ENCODE measurements at regions not wholly inside any gene's neighbourhood (a gene's known extent, or its start where the extent isn't known, plus 50 kb on each side); places are given as distances from the start of the nearest gene placed in this dataset.

DNA sequence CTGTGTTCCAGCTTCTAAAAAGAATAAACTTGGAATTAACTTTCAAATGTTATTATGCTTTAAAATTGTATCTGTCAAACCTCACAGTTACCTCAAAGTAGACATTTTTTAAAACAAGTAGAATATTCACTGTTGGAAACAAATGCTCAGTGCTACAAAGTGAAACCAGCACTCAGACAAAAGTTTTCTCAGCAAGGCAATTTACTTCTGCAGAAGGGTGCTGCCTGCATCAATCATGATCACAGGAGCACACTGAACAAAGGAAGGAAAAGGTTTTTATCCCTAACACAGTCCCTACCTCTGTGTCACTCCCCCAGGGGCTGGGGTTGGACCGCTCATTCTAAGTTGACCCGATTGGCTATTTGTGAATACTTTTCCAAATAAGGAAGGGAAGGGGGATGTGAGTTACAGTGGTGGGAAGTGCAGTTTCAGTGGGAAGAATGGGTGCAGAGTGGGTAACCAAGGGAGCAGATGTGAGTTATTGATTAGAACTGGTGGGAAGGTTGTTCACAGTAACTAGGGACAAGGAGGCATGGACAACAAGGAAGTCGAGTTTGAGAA lies 63.0 kb upstream of the CDK20 start:
- DNase-seq (ENCODE audit: low spot score) = no peak
- Histone ChIP-seq H3K27ac (no peak overlapping the region), H3K4me3 (no peak overlapping the region)
- TF ChIP-seq, protein P1, sequence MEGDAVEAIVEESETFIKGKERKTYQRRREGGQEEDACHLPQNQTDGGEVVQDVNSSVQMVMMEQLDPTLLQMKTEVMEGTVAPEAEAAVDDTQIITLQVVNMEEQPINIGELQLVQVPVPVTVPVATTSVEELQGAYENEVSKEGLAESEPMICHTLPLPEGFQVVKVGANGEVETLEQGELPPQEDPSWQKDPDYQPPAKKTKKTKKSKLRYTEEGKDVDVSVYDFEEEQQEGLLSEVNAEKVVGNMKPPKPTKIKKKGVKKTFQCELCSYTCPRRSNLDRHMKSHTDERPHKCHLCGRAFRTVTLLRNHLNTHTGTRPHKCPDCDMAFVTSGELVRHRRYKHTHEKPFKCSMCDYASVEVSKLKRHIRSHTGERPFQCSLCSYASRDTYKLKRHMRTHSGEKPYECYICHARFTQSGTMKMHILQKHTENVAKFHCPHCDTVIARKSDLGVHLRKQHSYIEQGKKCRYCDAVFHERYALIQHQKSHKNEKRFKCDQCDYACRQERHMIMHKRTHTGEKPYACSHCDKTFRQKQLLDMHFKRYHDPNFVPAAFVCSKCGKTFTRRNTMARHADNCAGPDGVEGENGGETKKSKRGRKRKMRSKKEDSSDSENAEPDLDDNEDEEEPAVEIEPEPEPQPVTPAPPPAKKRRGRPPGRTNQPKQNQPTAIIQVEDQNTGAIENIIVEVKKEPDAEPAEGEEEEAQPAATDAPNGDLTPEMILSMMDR (IDR thresholded peaks at IDR 0.05) = no peak

DNA sequence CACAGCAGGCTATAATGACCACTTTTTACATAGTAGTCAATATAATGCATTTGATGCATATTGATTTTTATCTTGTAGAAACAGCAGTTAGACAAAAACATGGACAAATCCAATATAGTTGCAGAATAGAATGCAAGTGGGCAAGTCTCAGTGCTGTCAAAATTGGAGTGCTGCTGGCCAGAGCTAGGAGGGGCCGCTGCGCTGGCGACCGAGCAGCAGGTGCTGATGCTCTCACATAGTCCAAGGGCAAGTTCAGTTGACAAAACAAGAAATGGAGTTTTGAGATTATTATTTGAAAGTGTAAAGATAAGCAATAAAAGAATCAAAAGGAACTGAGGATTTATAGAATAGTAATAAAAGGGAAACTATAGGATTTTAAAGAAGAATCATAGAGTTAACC lies 60.6 kb upstream of the CDK20 start:
- Histone ChIP-seq H3K27ac (no peak overlapping the region), H3K4me3 (no peak overlapping the region)
- TF ChIP-seq, protein P1 (IDR thresholded peaks at IDR 0.05) = no peak
- no peak for DNase-seq (ENCODE audit: low spot score)

DNA sequence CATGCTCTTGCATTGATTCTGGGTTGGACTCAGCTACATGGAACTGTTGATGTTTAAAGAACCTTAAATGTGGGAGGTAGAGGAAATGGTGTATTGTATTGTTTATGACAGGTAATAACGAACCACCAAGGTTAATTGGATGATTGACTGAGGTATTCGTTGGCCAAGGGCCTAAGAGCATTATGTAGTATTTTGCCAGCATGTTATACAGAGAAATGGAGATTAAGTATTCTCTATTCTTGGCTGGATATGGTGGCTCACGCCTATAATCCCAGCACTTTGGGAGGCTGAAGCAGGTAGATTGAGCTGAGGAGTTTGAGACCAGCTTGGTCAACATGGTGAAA lies 59.0 kb upstream of the CDK20 start:
- H3K27ac ChIP-seq = no peak overlapping the region
- DNase-seq (ENCODE audit: low spot score) = no peak
- H3K4me3 ChIP-seq = no peak overlapping the region
- TF ChIP-seq, protein P1 (IDR thresholded peaks at IDR 0.05) = no peak

DNA sequence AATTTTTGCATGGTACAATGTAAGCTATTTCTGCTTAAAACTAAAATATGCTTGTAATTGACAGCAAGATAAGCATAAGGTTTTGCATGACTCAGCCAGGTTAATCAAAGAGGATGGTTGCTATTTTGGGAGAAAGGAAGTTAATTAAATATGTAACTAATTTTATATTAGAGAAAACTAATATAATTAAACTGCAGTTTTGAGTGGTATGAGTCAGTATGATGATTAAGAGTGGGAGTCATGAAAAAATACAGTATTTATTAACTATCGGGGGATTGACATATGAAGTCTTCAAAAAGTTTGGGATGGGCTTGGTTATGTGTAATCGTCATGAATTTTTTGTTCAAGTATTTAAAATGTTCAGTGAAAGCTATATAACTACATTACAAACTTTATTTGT lies 54.0 kb upstream of the CDK20 start:
- DNase-seq (ENCODE audit: low spot score) = no peak
- TF ChIP-seq, protein P1 (IDR thresholded peaks at IDR 0.05) = no peak
- H3K27ac ChIP-seq = no peak overlapping the region
- no peak overlapping the region for H3K4me3 ChIP-seq

DNA sequence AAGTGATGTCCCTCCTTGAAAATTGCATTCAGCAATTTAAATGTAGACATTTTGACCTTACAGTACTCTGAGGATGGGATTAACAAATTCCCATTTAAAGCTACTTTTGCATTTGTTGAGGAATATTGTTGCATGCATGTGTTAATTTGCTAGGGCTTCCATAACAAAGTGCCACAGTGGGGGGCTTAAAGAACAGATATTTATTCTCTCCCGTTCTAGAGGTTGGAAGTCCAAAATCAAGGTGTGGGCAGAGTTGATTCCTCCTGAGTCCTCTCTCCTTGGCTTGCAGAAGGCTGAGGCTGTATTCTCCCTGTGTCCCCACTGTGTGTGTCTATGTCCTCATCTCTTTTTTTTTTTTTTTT lies 51.8 kb upstream of the CDK20 start:
- H3K27ac ChIP-seq = no peak overlapping the region
- DNase-seq (ENCODE audit: low spot score) = no peak
- H3K4me3 ChIP-seq = no peak overlapping the region
- TF ChIP-seq, protein P1 (IDR thresholded peaks at IDR 0.05) = no peak

DNA sequence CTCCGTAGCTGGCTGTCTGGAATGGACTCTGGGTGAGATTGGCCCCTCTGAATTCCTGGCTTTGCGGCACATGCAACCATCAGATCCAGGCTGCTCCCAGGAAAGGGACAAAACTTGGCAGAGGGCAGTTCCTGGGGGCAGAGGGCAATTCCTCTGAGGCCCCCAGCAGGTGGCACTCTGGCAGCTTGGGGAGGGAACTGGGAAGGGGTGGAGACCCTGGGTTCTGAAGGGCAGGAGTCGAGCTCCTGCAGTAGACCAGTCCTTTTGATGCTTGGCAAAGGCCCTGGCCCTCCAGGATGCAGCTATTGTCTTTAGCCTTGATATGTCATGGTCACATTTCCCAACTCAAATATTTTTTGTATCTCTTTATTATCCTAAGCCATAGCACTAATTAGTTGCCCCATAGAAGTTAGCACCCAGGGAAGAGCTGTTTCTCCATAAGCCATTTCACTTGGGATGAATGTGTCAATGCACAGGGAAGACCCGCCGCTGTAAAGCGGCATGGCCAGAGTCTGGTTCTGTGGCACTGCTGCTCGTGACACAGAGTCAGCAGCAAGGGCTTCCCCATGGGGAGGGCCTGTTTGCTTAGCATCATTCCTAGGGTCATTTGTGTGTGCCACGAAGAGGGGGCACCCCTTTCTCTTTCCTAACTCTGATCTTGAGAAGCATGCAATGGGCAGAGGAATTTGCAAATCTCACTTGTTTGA lies 51.2 kb upstream of the CDK20 start:
- TF ChIP-seq, protein P1 (IDR thresholded peaks at IDR 0.05) = no peak
- Histone ChIP-seq H3K27ac (no peak overlapping the region), H3K4me3 (no peak overlapping the region)
- DNase-seq (ENCODE audit: low spot score) = no peak

DNA sequence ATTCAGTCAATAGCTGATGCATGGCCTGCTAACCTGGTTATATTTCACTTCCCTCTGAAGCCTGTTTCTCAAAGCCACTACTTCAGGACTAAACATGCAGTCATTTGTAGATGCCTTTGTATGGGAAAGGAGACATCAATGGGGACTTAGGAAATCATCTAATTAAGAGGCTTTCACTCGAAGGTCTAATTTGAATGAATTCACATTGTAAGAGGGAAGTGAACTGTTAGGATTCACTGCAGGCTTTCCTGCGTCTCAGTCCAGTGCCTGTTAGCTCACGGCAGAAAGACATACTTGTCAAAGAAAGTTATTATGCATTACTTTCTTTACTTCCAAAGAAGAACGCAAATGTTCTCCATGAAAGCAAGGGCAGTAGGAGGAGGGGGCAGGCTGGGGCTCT lies 50.6 kb upstream of the CDK20 start:
- DNase-seq (ENCODE audit: low spot score) = no peak
- TF ChIP-seq, protein P1 (IDR thresholded peaks at IDR 0.05) = no peak
- H3K27ac ChIP-seq = no peak overlapping the region
- no peak overlapping the region for H3K4me3 ChIP-seq
